ENCODE measurements at regions not wholly inside any gene's neighbourhood (a gene's known extent, or its start where the extent isn't known, plus 50 kb on each side); places are given as distances from the start of the nearest gene placed in this dataset.

GRCh38 chr4:63919636-63920365 lies 489.4 kb downstream of the TECRL start:
- ATAC-seq (no peak), DNase-seq (ENCODE audit: low read depth, low spot score) (no peak)
- Histone ChIP-seq H3K9me3 (ENCODE audit: control insufficient read depth, insufficient read depth, low read depth, low read length) (no peaks in the 10 kb centered on the region), H3K27ac (ENCODE audit: low read length) (no peak overlapping the region), H3K4me3 (ENCODE audit: low read depth in 2 of 2, low read length in 2 of 2) (no peak overlapping the region), H3K36me3 (ENCODE audit: control insufficient read depth, insufficient read depth, low read length) (no peaks in the 10 kb centered on the region), H3K4me1 (ENCODE audit: control insufficient read depth, insufficient read depth, low read length) (no peaks in the 10 kb centered on the region; the same call in 1 of the 2 replicates), H3K27me3 (ENCODE audit: control insufficient read depth, insufficient read depth, low read length) (no peaks in the 10 kb centered on the region)
- no TSS peak for BruUV-seq (replicated peaks)
- intact Hi-C loops (cut with micrococcal nuclease; ENCODE audit: unreplicated experiment) (no loop called here), in situ Hi-C loops (cut with HindIII; ENCODE audit: low pct_unique_long_range_greater_than_20kb, low sequenced_read_pairs) (no loop called here)
- ChIA-PET POLR2A (interaction anchor here (0.6 kb wide), 1 partner anchor 41 kb away, joined by 6 read pairs; no protein-coding TSS in a partner anchor), CTCF (no interaction called here)
- TF ChIP-seq POLR2AphosphoS5 (IDR thresholded peaks at IDR 0.05; ENCODE audit: low read depth, low read length) (no peak), CTCF (IDR thresholded peaks at IDR 0.05) (no peak), TCF7L2 (IDR thresholded peaks at IDR 0.05; ENCODE audit: low read depth, low read length) (no peak), REST (IDR thresholded peaks at IDR 0.05; ENCODE audit: insufficient read depth in 1 of 2, low read depth in 2 of 2, low read length in 1 of 2) (no peak), SIN3A (IDR thresholded peaks at IDR 0.05; ENCODE audit: borderline replicate concordance, insufficient read depth, low read depth, low read length) (no peak)

GRCh38 chr4:63906660-63907183 lies 502.5 kb downstream of the TECRL start:
- H3K27ac ChIP-seq (ENCODE audit: low read length): no peak overlapping the region
- BruUV-seq (replicated peaks): no TSS peak

More at GRCh38 chr4:63906660-63907183, 502.5 kb downstream of the TECRL start:
- ChIA-PET POLR2A (no interaction called here), CTCF (no interaction called here)
- no peak for ATAC-seq
- Histone ChIP-seq H3K4me1 (ENCODE audit: control insufficient read depth, insufficient read depth, low read length) (no peaks in the 10 kb centered on the region), H3K27me3 (ENCODE audit: control insufficient read depth, insufficient read depth, low read length) (no peaks in the 10 kb centered on the region), H3K36me3 (ENCODE audit: control insufficient read depth, insufficient read depth, low read length) (no peaks in the 10 kb centered on the region), H3K4me3 (ENCODE audit: low read depth in 2 of 2, low read length in 2 of 2) (no peak overlapping the region), H3K9me3 (ENCODE audit: control insufficient read depth, insufficient read depth, low read depth, low read length) (no peaks in the 10 kb centered on the region)
- no peak for DNase-seq (ENCODE audit: low read depth, low spot score)
- no peak for TF ChIP-seq CTCF (IDR thresholded peaks at IDR 0.05)
- no peak for TF ChIP-seq SIN3A (IDR thresholded peaks at IDR 0.05; ENCODE audit: borderline replicate concordance, insufficient read depth, low read depth, low read length)
- no peak for TF ChIP-seq TCF7L2 (IDR thresholded peaks at IDR 0.05; ENCODE audit: low read depth, low read length)
- no peak for TF ChIP-seq POLR2AphosphoS5 (IDR thresholded peaks at IDR 0.05; ENCODE audit: low read depth, low read length)
- TF ChIP-seq REST (IDR thresholded peaks at IDR 0.05; ENCODE audit: insufficient read depth in 1 of 2, low read depth in 2 of 2, low read length in 1 of 2): no peak
- intact Hi-C loops (cut with micrococcal nuclease; ENCODE audit: unreplicated experiment) (no loop called here), in situ Hi-C loops (cut with HindIII; ENCODE audit: low pct_unique_long_range_greater_than_20kb, low sequenced_read_pairs) (no loop called here)

Measured in Panc1 (cell line).